IPS-18c (cell line): ENCODE measurements at regions not wholly inside any gene's neighbourhood (a gene's known extent, or its start where the extent isn't known, plus 50 kb on each side); places are given as distances from the start of the nearest gene placed in this dataset.

Source experiments
- H3K4me3 ChIP-seq: 2 replicates; pipeline ENCODE4 v1.7.0; 2013; ENCODE audit warnings: low read depth, mild to moderate bottlenecking, low read length, moderate library complexity; ENCODE audit not compliant: insufficient read depth
- H3K9me3 ChIP-seq: one replicate; pipeline ENCODE4 v1.6.1; 2013; ENCODE audit warnings: mild to moderate bottlenecking, low read length, moderate library complexity; ENCODE audit not compliant: control insufficient read depth, insufficient read depth

GRCh38 chr11:92861634-92862033 is 107.8 kb upstream of the MTNR1B start:
- Histone ChIP-seq H3K4me3 (no peak overlapping the region), H3K9me3 (no peaks in the 10 kb centered on the region)

DNA sequence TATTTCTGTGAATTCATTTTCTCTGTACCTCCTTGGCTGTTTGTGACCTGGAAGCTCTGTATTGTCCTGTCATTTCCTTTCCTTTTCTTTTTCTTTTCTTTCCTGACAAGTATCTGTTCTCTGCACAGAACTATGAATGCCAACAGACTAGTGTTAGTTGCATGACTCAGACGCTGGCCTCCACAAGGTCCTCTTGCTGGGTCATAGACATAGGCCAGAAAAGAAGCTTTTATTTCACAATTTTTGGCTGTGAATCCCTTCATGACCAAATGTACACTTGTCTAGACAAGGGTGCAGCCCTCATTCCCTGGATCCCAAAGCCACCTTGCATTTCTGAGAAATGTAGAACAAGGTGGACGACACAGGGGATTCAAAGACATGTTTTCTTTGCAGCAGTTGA is 104.1 kb upstream of the MTNR1B start:
- Histone ChIP-seq H3K4me3 (no peak overlapping the region), H3K9me3 (no peaks in the 10 kb centered on the region)

DNA sequence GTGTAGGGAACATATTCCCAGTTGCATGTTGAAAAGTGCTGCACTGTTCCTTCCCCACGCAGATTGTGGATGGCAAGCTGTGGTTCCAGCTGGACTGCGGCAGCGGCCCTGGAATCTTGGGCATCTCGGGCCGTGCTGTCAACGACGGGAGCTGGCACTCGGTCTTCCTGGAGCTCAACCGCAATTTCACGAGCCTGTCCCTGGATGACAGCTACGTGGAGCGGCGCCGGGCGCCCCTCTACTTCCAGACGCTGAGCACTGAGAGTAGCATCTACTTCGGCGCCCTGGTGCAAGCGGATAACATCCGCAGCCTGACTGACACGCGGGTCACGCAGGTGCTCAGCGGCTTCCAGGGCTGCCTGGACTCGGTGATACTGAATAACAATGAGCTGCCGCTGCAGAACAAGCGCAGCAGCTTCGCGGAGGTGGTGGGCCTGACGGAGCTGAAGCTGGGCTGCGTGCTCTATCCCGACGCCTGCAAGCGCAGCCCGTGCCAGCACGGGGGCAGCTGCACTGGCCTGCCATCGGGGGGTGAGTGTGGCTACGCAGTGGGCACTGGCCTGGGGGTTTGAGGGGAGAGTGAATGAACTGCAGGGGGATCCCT is 102.7 kb upstream of the MTNR1B start:
- no peak overlapping the region for H3K4me3 ChIP-seq
- H3K9me3 ChIP-seq, result no peaks in the 10 kb centered on the region

GRCh38 chr11:92867913-92868619 is 101.4 kb upstream of the MTNR1B start:
- H3K4me3 ChIP-seq, result no peak overlapping the region
- no peaks in the 10 kb centered on the region for H3K9me3 ChIP-seq

GRCh38 chr11:92869716-92870115 is 99.7 kb upstream of the MTNR1B start:
- Histone ChIP-seq H3K9me3 (no peaks in the 10 kb centered on the region), H3K4me3 (no peak overlapping the region)

- Histone ChIP-seq H3K9me3 (no peaks in the 10 kb centered on the region), H3K4me3 (no peak overlapping the region)
Observed at GRCh38 chr11:92870196-92870832, 99.1 kb upstream of the MTNR1B start.

- H3K4me3 ChIP-seq, result no peak overlapping the region
- no peaks in the 10 kb centered on the region for H3K9me3 ChIP-seq
Observed at GRCh38 chr11:92873551-92873950, 95.9 kb upstream of the MTNR1B start.

DNA sequence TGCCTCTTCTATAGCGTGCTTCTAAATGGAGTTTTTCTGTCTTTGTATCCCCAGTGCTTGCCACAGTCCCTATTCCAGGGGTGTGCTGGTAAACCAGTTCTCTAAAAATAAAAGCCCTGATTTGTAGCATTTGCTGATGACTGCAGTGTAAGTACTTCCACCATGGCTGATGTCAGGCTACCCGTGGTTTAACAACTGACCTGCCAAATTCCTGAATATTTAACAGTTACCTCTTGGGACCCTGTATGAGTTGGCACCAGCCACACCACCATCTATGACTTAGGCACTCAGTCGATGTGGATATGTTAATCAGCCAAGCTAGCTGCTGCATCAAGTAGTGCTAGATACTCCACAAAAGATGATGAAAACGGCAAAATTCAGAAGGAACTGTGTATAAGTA is 94.0 kb upstream of the MTNR1B start:
- Histone ChIP-seq H3K9me3 (no peaks in the 10 kb centered on the region), H3K4me3 (no peak overlapping the region)

DNA sequence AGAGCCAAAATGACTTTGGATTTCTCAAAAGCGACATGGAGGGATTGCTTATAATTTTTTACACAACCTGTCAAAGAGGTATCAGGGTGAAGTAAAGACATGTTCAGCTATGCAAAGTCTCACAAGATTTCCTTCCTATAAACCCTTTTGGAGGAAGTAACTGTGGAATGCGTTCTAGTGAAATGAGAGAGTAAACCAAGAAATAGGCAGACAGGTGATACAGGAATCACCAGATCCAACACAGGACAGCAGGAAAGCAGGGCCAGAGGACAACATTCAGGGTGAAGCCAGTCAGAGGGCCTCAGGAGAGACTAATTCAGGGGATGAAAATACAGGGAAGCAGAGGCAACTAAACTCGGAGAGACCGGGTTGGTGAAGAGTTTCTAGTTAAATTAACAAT is 90.4 kb upstream of the MTNR1B start:
- no peak overlapping the region for H3K4me3 ChIP-seq
- H3K9me3 ChIP-seq, result no peaks in the 10 kb centered on the region

GRCh38 chr11:92880381-92880780 is 89.1 kb upstream of the MTNR1B start:
- Histone ChIP-seq H3K4me3 (no peak overlapping the region), H3K9me3 (no peaks in the 10 kb centered on the region)

DNA sequence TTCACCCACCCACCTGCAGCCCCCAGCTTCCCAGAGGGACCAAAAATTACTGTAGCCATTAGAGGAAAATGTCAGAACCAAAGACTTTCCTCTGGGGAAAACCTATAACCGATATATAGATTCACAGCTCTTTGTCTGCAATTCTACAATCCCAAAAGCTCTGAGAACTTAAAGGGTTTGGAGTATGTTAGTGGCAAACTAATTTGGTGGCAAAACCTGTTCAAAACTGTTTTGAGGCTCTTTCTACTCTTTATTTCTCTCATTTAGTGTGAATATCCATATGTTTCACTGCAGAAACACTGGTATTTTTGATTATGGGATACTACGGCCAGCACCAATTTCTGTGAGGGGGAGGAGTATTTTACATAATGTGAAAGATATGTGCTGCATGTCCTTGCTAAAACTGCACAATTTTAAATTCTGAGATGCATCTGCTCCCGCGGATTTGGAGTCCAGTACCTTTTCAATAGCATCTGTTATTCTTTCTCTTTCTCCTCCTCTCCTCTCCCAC is 87.5 kb upstream of the MTNR1B start:
- no peaks in the 10 kb centered on the region for H3K9me3 ChIP-seq
- no peak overlapping the region for H3K4me3 ChIP-seq

- no peaks in the 10 kb centered on the region for H3K9me3 ChIP-seq
- H3K4me3 ChIP-seq, result no peak overlapping the region
Observed at GRCh38 chr11:92882828-92883611, 86.4 kb upstream of the MTNR1B start.

DNA sequence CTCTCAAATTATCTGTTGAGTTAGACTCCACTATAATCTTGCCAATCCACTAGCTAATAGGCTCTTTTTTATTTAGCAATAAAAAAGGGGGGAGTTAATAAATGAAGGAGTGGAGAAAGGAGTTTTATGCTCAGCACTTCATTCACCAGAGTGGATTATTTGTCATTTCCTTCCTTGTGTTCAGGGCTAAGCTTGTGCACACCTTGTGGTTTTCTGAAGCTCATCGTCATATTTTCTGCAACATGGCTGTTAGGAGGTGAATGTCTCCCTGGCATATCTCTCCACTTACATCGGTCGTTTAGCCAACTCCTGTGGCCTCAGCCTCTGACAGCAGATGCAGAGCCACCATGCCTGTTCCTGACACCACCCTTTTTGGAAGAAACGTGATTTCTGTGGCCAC is 83.9 kb upstream of the MTNR1B start:
- Histone ChIP-seq H3K9me3 (no peaks in the 10 kb centered on the region), H3K4me3 (no peak overlapping the region)

DNA sequence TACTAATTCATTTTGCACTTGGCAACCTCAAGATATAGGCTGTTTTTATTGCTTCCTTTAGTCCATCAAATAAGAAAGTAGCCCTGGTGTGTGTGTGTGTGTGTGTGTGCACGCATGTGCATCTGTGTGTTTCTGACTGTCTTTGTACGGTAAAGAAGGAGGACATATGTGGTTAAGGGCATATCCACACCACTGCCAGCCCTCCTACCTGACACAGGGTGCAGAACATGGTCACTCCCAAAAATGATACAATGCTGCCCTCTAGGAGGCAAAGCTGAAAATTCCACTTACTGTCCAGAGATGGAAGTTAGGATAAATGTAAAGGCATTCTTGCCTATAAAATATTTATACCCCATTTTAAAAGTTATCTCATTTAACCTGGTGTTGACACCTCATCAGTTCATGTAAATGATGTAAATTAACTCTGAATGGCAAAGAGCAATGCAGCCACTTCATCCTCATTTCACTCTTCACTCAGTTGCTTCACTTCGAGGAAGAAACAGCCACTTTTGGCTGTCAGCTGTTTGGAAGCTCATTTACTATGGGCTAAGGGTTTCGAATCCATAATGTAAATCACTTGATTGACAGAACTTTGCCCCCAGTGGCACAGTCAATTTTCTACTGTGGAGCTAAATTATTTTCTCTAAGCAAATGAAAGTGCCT is 83.1 kb upstream of the MTNR1B start:
- H3K4me3 ChIP-seq, result no peak overlapping the region
- no peaks in the 10 kb centered on the region for H3K9me3 ChIP-seq

- Histone ChIP-seq H3K4me3 (no peak overlapping the region), H3K9me3 (no peaks in the 10 kb centered on the region)
Observed at GRCh38 chr11:92888696-92889095, 80.8 kb upstream of the MTNR1B start.

DNA sequence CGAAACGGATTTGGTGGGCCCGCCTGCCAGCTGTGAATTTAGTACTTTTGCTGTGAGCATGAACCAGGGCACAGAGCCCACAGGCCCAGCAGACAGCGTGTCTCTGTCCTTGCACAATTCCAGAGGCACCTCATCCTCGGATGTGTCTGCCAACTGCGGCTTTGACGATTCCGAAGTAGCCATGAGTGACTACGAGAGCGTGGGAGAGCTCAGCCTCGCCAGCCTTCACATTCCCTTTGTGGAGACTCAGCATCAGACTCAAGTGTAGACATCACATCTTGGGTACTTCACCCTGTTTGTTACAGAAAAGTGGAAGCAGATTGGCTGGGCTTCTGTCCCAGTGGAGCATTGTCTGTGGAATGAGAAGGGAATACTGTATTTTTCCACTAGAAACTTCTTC is 78.6 kb upstream of the MTNR1B start:
- no peaks in the 10 kb centered on the region for H3K9me3 ChIP-seq
- H3K4me3 ChIP-seq, result no peak overlapping the region
